EL (cell line): ENCODE measurements at regions not wholly inside any gene's neighbourhood (a gene's known extent, or its start where the extent isn't known, plus 50 kb on each side); places are given as distances from the start of the nearest gene placed in this dataset.
"Not testable (repeated sequence)": the region's sequence is repeated elsewhere in the genome, so short reads cannot be mapped to it uniquely, and the experiment has no call there.

ENCODE experiments used
- DNase-seq: peaks from one replicate; pipeline ENCODE4 v3.0.0-alpha.2; 2016

DNA sequence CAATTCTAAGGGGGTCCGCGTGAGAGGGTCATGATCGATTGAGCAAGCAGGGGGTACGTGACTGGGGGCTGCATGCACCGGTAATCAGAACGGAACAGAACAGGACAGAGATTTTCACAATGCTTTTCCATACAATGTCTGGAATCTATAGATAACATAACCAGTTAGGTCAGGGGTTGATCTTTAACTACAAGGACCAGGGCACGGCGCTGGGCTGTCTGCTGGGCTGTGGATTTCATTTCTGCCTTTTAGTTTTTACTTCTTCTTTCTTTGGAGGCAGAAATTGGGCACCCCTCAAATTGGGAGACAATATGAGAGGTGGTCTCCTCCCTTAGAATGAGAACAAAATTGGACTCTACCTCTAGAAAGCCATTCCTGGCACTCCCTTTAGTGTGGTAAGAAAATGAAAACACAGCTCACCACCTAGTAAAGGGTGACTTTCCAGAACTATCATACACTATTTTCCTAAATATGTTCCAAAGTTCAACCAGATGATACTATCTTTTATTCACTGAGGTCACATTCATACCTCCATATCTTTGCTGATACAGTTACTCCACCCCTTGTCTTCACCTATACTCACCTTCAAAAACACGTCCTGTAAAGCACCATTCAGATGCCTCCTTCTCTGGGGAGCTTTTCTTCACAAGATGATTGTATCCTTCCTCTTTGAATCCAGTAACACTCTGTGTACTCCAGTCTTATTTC lies 1058.3 kb upstream of the SLIT2 start:
- DNase-seq: no peak

DNA sequence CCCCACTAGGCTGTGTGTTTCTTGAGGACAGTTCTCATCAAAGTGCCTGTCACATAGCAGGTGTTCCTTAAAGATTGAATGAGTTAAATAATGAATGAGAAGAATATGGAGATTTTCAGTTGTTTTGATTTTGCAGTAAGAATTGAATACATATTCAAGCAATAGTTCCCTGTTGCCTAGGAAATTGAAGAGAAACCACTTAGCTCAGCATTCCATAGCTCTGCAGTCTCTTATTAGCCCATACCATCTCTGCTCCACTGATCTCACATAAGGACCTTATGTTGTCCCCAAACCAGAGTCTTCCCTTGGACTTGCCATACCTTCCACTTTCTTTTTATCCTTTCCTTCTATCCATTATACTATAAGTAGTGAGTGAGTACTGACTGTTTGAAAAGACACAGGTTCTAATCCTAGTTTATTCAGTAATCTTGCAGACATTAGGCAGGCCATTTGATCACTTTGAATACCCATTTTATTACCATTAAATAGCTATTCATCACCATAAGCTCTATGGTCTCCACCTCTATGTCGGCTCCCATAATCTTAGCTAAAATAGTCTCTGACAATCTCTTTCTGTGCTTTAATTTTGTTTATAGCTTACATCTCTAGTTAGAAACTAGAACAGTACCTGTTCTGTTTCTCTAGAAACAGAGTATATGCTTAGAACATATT lies 1059.6 kb upstream of the SLIT2 start:
- DNase-seq: no peak

DNA sequence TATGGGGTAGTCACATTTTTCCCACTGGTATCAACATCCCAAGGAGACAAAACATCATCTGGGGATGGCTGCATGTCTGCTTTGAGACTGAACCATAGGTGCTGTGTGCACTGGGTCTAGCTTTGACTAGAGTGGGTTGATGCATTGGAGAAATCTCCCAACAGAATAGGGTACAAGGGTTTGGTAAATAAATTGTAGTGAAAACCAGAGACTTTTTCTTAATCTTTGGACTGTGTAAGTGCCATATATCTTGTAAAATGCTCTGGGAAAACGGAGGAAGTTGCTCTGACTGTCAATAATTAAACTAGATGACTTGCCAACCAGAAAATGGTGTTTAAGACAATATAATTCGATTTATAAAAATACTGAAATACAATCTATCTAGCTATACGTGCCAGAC lies 1064.0 kb upstream of the SLIT2 start:
- DNase-seq: no peak

- DNase-seq: peak; percentile 10
Measured at GRCh38 chr4:19187096-19187495, 1064.6 kb upstream of the SLIT2 start.

GRCh38 chr4:19181631-19182030 lies 1070.1 kb upstream of the SLIT2 start:
- DNase-seq: not testable (repeated sequence)

DNA sequence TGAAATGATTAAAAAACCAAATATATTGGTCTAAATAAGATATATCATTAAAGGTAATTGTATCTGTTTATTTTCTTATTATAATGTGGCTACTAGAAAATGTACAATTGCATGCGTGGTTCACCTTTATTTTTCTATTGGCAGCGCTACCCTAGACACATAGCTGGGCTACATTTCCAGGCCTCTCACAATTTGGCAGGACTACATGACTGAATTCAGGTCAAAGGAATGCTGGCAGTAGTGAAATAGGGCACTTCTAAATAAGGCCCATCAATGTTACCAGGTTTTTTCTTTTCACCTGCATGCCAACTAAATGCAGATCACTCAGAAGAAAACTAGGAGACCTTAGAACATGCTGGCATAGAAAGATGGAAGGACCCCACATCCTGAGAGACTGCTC lies 1072.9 kb upstream of the SLIT2 start:
- no peak for DNase-seq

- DNase-seq: peak; percentile 49
Measured at GRCh38 chr4:19177616-19178015, 1074.1 kb upstream of the SLIT2 start.

DNA sequence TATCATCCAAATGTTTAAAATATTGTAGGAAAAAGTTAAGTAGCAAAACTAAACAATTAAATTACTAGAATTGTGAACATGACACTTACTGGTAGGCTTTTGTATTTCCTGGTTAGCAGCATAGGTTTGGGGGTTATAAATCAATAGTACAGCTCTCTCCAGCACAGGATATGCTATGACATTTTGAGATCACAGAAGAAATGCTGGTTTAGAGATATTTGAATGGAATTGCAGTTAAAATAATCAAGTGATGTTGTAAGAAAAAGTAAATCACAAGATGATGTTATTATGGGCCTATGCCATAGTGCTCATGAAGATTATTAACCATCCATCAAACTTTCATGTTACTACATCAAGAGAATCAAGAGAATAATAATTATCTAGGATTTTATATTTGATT lies 1079.9 kb upstream of the SLIT2 start:
- DNase-seq: no peak

DNA sequence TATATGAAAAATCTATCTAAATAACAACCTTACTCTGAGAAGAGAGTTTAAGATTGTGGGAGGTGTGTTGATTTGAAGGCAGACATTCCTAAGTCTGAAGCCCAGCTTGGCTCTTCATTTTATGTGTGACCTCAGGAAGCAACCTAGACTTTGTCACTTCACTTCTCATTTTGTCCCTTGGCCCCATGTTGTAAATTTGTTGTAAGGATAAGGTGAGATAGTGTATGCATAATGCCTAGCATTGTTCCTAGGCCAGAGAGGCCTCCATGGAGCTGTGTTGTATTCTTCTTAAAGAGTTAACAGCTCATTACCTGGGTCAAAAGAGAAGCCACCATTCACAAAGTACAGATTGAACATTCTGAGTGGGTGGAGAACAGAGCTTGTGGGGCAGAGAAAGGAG lies 1084.4 kb upstream of the SLIT2 start:
- DNase-seq: no peak

DNA sequence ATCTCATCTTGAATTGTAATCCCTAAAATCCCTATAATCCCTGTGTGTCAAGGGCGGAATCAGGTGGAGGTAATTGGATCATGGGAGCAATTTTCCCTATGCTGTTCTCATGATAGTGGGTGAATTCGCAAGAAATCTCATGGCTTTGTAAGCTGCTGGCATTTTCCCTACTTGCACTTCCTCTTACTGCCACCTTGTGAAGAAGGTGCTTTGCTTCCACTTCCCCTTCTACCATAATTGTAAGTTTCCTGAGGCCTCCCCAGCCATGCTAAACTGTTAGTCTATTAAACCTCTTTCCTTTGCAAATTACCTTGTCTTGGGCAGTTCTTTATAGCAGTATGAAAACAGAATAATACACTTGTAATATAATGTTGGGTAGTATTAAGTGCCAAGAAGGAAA lies 1087.4 kb upstream of the SLIT2 start:
- DNase-seq: no peak

GRCh38 chr4:19159874-19160273 lies 1091.8 kb upstream of the SLIT2 start:
- no peak for DNase-seq

DNA sequence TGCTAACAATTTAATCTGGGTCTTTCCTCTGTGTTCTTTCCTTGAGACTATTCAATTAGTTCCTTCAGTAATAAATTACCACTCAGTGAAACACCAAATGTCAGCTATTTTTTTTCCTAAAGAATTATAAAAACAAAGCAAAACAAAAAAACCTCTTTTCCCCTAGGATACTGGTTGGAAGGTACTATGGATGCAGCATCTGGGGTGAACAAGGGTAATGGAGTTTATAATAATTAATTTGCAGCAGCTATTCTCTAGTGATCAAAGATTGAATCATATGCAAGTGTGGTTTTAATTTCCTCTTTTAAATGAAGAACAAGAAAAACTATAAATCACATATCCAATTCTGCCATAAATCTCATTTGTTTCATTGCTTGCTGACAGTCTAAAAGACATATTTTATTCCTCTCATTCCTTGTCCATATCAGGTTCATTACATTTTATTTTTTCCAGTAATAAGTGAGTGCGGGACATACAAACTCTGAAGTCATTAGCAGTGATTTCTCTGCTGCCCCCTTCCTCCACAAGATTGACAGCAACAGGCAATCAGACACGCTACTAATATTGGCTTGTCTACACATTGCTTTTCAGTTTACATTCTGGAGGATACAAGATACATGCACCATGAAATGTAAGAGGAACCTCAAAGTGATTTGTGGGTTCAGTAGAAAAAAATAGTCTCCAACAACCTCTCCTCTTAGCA lies 1093.4 kb upstream of the SLIT2 start:
- DNase-seq: no peak

DNA sequence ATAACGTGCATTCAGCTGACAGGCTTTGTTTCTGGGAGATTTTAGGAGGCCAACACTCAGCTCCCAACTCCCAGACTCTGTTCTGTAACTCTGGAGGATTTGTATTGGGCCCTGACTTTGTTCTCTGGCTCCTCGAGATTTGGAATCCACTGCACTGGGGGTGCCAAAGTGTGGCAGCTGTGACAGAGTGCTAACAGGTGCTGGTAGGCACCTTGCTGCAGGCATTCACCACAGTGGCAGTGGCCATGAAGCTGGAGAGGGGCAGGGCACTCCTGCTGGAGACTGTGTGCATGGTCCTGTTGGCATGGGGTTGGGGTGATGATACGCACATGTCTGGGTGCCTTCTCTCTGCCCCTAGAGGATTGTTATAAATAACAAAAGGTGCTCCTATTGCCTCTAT lies 1094.9 kb upstream of the SLIT2 start:
- no peak for DNase-seq

- no peak for DNase-seq
Measured at GRCh38 chr4:19155568-19155967, 1096.1 kb upstream of the SLIT2 start.

- DNase-seq: not testable (repeated sequence)
Measured at GRCh38 chr4:19154267-19154666, 1097.4 kb upstream of the SLIT2 start.

DNA sequence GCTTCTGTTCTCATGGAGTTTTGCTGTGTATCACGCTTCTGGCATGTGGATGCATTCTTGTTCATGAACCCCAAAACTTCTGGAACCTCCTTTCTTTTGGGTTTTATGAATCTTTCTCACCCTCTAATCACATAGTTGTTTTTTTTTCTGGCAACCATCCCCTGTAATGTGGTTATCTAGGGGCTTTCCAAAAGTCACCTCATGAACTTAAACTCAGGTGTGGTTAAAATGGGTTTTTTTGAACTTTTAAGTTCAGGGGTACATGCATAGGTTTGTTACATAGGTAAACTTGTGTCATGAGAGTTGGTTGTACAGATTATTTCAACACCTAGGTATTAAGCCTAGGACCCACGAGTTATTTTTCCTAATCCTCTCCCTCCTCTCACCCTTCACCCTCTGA lies 1099.4 kb upstream of the SLIT2 start:
- DNase-seq: peak; percentile 5

DNA sequence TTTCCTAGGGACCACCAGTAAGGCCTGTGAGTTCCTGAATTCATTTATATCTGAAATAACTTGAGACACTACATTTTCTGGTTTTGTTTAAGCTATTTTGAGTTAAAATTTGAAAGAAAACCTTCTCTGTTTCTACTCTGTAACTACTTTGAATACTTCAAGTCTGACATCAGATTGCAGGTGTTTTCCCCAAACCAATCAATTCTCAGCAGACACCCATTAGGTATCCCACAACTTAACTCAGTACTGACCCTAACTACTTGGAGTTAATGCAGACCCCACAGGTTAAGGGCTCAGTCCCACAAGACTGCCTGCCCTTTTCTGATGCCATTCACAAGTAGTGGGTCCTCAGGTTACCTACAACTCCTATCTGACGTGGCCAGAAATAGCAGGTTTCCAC lies 1100.0 kb upstream of the SLIT2 start:
- no peak for DNase-seq

GRCh38 chr4:19146038-19146437 lies 1105.7 kb upstream of the SLIT2 start:
- no peak for DNase-seq

- no peak for DNase-seq
Measured at GRCh38 chr4:19135895-19136633, 1114.5 kb upstream of the LCORL start.

DNA sequence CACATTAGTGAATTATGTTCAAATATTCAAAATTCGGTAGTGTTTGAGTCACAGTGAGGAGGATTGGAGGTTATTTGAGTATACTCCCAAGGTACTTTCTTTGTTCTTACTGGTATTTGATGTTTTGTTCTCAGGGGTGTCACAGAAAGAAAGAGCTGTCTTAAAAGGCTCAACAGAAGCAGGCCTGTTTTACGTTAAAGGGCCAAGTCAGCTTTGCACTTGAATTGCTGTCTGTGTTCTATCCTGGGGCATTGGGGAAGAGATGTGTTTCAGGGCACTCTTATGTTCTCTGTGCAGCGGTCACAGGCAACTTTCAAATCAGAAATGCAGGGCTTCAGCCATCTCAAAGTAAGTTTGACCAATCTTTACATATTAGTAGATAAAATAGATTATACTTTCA lies 1113.1 kb upstream of the LCORL start:
- DNase-seq: no peak

DNA sequence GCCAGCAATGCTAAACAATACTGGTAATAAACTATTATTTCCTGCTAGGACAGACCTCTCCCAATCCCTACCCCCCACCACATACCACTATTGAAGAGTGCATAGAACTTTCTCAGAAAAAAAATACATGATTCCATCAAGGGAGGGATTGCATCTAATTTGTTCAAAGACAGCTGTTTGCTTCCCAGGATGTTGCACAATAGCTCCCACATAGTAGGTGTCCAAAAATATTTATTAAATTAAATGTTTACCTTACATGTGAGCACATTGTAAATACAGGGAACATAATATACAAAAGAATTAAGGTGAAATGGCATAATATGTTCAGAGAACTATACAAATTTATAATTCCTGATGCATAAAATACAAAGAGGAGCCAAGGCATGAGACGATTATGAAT lies 1111.8 kb upstream of the LCORL start:
- no peak for DNase-seq

DNA sequence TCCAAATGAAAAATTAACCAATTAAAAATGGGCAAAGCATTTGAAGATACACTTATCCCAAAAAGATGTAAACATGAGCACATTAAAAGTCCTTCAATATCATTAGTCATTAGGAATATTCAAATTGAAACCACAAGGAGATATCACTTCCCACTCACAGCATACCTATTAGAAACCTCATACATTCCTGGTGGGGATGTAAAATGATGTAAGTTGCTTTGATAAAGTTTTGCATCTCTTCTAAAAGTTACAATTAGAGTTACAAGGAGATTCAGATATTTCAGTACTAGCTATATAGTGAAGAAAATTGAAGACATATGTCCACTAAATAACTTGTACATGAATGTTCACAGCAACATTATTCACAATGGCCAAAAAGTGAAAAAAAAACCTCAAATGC lies 1109.3 kb upstream of the LCORL start:
- peak; percentile 85 for DNase-seq

DNA sequence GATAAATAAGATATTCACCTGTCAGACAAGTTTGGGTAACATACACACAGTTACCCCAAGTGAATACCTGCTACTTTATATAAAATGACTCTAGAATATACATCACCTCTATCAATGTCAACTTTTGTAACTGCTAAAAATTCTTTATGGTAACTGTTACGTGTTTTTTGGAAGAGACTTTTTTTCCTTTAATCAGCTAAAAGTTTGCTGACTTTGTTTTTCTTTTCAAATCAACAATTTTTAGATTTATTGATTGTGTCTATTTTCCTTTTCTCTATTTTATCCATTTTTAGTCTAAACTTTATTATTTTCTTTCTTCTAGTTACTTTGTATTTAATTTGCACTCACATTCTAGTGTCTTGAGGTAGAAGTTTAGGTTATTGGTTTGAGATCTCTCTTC lies 1106.6 kb upstream of the LCORL start:
- no peak for DNase-seq

GRCh38 chr4:19126903-19127302 lies 1105.3 kb upstream of the LCORL start:
- no peak for DNase-seq
